ENCODE measurements at regions not wholly inside any gene's neighbourhood (a gene's known extent, or its start where the extent isn't known, plus 50 kb on each side); places are given as distances from the start of the nearest gene placed in this dataset.

DNA sequence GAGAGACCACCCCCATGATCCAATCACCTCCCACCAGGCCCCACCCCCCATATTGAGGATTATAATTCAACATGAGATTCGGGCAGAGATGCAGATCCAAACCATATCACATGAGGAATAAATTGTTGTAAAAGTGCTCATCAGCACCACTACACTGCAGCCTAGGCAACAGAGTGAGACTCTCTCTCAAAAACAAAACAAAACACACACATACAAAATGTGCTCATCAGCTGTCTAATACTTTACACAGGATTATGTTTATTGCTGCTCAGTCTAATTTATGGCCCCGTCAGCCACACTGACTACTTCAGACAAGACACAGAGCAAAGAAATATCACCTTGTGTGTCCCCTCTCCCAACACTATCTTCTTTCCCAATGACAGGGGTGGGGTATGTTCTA is 72.9 kb upstream of the PPM1J start:
- no peak for DNase-seq (ENCODE audit: low spot score)

DNA sequence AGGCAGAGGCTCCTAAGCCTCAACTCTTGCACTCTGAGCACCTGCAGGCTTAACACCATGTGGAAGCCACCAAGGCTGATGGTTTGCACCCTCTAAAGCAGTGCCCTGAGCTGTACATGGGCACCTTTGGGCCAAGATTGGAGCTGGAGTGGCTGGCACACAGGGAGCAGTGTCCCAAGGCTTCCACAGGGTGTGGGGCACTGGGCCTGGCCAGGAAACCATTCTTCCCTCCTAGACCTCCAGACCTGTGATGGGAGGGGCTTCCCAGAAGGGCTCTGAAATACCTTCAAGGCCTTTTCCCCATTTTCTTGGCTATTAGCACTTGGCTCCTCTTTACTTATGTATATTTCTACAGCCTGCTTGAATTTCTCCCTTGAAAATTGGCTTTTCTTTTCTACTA is 67.9 kb upstream of the PPM1J start:
- no peak for DNase-seq (ENCODE audit: low spot score)

DNA sequence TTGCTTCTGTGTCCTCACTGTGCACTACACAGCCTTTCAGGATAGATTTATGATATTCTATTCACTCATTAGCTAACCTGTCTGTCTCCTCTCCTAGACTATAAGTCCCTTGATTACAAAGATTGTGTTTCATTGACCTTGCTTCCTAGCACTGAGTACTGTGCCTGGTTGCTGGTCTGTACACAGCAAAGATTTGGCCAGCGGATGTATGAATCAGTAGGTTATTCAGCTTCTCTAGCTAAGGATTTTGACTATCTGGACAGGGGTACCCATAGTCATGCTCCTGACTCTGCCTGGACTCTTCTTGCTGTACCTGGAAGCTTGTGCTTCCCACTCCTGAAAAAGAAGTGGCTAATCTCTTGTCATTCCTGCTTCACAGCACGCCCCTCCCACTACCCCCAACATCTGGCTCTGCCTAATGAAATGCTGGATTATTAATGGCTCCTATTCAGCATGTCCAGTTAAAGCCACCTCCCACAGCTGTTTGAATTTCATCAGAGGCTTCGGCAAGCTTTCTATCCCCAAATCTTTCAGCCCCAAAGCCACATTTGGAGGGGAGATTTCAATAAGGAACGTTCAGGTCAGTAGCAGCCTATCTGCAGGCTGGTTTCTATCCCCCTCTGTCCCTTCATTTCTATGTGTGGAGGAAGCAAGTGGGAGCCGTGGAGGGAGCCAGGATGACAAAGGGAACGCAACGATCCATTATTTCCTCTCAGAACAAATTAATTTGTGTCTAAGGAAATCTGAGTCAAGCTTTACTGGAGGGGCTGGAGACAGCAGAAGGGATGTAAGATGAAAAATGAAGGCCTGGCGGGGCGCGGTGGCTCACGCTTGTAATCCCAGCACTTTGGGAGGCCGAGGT is 64.8 kb upstream of the PPM1J start:
- DNase-seq (ENCODE audit: low spot score), result no peak

DNA sequence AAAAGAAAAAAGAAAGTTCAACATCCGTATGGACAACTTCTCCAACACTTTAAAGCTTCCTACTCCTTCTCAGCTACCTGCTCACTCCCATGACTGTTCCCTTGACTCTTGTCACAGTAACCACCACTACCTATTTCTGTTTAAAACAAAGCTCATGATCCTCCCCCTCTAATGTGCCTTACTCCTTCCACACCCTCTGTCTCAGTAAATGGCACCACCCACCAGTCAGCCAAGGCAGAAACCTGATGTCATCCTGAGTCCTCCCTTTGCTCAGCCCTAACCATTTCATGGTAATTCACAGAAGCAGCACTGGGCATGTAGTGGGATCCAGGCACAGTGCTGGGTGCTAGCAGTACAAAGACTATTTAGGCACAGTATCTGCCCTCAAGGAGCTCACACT is 63.0 kb upstream of the PPM1J start:
- DNase-seq (ENCODE audit: low spot score), result no peak

DNA sequence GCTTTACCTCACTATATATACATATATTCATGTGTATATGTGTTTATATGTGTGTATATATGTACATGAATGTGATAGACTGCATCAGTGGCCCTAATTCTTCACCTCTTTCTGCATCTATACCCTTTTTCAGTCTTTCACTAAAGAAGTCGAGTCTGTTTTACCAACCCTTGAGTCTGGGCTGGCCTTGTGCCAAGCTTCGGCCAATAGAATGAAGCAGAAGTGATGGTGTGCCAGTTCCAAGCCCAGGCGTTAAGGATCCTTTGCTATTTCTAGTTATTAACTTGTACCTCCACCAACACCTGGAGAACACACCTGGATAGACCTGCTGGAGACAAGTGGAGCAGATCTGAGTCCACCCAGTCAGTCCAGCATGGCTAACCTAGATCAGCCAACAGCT is 61.6 kb upstream of the PPM1J start:
- no peak for DNase-seq (ENCODE audit: low spot score)

DNA sequence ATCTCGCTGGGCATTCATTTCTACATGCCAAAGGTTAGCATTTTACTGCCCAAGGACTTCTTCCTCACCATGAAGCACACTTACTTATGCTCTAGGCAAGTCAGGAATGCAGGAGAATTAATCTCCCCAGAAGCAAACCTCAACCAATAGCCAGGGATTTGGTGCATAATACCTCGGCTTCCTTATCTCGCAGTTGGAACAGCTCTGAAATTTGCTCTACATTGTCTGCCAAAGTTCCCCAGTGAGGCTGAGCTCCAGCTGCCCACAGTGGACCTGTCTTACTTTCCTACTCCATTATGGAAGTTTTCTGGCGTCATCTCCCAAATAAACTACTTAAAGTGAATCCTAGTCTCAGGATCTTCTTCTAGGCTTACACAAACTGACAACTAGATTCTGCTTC is 57.6 kb upstream of the PPM1J start:
- no peak for DNase-seq (ENCODE audit: low spot score)

DNA sequence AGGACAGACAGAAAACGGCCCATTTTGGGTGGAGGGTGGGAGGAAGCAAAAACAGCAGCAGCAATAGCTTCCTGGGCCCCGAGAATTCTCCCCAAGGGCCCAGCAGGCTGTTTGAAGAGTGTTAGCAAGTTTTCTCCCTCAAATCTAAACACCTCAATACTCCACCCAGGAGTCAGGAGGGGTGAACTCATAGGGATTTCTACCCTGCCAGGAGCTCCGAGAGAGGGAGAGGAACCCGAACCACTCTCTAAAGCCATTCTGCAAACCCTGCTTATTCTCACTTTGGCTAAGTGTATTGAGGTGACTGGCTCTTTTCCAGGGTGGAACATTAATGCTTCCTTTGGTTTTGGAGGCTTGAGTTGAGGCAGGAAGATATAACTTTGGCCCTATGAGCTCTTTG is 55.6 kb upstream of the PPM1J start:
- DNase-seq (ENCODE audit: low spot score), result no peak

DNA sequence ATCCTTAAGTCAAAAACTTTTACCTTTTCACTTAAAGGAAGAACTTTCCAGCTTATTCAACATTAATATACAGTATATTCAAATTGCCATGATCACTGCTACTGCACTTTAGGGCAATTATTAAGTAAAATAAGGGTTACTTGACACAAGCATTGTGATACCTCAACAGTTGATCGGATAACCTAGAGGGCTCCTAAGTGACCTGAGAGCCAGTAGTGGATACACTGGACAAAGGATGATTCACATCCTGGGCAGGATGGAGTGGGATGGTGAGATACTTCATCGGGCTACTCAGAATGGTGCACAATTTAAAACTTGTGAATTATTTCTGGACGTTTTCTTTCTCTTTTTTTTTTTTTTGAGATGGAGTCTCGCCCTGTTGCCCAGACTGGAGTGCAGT is 54.5 kb upstream of the PPM1J start:
- no peak for DNase-seq (ENCODE audit: low spot score)

DNA sequence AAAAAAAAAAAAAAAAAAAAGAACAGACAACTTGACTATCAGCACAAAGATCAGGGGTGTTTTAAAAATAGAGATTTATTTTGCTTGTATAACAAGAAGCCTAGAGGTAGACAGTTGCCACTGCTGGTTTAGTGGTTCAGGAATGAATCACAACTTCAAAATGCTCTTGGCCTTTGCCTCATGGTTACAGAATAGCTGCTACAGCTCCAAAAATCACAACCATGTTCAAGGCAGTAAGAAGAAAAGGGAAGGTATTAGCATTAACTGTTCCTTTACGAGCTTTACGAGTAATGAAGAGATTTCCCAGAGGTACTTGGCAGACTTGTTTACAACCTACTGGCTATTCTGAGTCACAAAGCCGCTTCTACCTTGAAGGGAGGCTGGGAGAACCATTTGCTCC is 52.5 kb upstream of the PPM1J start:
- DNase-seq (ENCODE audit: low spot score), result no peak

All from ureter (tissue), 1 donor.